GM19025 (cell line): ENCODE measurements at regions not wholly inside any gene's neighbourhood (a gene's known extent, or its start where the extent isn't known, plus 50 kb on each side); places are given as distances from the start of the nearest gene placed in this dataset.

Source experiments
- ATAC-seq: cut with Tn5 transposase; IDR thresholded peaks from one replicate; pipeline ENCODE4 v1.9.1; 2021; ENCODE audit warnings: mild to moderate bottlenecking, low read depth, moderate library complexity; ENCODE audit not compliant: unreplicated experiment

DNA sequence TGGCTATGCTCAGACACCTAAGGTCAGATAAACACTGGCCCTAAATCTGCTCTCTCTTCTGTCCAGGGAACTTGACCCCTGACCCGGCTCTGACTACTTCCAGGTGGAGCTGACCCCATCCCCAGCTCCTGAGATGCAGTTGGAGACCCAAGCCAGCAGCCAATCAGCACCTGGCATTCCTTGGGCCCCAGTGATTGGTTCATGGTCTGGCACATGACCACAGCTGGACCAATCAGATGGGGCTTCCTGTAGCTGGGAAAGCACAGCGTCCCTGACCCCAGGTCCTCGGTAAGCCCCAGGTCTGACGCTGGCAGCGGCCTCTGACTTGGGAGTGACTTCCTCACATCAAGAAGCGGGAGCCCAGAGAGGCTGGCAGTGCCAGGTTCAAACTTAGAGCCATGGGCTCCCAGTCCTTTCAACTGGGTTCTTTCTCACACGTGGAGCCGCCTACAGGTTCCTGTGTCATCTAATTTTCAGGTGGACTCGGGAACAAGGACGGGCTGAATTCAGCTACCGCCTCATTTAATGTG, 915.4 kb upstream of the TMEM132C start:
- ATAC-seq: no peak

DNA sequence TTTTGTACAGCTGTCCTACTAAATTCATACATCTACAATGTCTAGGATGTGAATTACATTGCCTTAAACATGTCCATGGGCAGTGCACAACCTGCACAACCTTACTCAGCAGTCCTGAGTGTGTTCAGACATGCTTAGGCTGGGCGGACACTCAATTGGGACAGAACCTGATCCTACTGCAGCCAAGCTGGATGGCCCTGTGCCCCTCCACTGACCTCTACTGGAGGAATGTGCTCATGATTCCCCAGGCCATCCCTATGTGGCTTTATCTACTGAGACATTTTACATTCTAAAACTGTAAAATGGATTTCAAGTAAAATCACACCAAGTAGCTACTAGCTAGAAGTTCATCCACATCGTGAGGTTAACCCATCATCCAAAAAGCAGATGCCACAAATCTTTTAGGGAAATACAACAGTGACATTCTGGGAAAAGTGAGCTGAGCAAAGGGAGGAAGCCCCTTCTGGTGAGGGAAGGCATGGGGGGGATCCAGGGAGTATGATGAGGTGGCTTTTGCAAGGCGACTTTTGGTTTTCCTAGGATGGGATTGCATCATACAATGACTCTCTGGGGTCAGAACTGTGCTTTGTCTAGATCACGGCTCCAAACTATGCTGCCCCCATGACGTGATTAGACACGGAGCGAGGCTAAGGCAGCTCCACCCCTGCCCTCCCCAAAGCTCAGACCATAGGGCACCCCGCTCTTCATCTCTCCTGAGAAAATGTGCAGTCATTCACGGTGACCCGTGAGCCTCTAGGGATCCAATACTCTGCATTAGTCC, 911.7 kb upstream of the TMEM132C start:
- no peak for ATAC-seq

DNA sequence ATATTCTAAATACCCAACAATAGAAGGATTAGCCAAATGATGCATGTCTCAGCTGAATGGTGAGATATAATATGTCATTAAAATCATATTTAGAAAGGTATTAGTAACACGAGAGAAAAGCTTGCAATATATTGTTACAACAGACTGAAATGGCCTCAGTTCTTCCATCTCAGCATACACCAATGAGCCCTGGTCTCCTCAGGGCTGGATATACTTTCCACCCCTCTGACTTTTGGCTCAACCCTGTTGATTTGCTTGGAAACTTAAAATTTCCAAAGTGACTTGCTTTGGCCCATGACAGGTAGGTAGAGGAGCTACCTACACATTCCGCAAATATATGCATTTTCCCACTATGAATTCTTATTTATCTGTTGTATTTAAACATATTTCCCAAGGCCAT, 908.1 kb upstream of the TMEM132C start:
- no peak for ATAC-seq

DNA sequence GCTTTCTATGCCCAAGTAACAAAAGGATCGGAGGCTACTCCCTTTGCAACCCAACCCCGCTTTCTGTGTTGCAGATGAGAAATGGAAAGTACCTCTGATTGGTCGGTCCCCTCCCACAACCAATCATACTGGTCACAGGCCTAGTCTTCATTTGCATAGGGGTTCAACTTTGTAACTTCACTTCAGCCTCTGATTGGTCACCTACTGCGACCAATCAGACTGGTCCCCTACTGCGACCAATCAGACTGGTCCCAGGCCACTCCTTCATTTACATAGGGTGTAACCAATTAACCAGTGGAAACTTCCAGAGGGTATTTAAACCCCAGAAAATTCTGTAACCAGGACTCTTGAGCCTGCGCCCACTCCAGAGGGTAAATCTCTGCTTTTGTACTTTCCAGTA, 906.4 kb upstream of the TMEM132C start:
- no peak for ATAC-seq

DNA sequence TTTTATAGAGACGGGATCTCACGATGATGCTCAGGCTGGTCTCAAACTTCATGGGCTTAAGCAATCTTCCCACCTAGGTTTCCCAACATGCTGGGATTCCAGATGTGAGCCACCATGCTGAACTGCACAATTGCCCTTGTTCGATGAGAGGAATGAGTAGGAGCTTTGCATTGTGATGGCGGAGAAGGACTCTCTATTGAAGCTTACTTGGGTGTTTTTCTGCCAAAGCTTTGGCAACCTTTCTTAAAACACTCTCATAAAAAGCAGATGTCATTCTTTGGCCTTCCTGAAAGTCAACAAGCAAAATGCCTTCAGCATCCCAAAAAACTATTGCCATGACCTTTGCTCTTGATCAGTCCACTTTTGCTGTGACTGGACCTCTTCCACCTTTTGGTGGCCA, 904.8 kb upstream of the TMEM132C start:
- ATAC-seq: no peak

DNA sequence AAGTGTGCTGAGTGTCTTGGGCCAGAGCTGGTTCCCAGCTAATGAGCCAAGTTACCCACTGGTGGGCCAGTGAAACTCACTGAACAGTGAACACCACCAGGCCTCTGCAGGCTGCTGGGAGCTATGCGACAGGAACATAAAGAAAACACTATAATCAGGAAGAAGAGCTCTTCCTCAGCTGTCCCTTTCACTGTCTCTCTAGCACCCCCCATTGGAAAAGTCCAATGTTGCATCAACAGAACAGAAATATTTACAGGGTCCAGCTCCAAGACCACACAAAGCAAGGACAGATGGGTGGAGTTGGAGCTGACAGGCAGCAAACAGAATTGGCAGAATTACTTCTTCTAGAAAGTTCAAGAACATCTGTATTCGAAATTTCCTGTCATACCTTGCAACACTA, 903.6 kb upstream of the TMEM132C start:
- ATAC-seq: no peak

DNA sequence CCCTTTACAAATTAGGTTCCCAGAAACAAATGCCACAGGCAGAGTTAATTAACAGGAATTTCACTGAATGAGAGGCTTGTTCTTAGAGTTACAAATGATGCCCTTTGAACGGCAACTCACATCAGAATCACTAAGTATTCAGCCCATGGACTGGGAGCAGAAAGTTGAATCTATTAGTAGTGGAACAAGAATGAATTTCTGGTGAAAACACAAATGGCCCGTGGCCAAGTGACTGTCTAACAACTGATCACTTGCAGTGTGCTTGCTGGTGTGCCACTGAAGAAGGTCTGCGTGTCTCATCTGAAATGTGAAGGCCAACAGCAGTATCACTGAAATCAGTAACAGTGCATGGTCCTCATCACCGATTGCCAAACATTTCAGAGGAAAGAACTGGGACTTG, 893.4 kb upstream of the TMEM132C start:
- no peak for ATAC-seq

DNA sequence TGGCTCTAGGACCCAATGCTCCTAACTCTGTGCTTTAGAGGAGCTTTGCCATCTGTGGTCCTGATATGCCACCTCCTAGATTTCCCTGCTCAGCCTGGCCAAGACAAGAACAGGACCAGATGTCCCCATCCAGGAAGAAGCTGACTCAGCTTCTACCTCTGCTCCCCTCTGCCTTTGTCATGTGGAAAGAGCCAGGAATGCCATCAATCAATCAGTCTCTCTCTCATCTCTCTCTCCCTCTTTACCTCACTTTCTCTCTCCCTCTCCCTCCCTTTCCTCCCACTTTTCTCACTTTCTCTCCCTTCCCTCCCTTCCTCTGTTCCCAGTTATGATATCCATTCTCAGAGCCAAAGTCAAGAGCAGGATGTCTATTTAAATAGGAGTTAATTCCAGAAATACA, 892.5 kb upstream of the TMEM132C start:
- ATAC-seq: no peak

DNA sequence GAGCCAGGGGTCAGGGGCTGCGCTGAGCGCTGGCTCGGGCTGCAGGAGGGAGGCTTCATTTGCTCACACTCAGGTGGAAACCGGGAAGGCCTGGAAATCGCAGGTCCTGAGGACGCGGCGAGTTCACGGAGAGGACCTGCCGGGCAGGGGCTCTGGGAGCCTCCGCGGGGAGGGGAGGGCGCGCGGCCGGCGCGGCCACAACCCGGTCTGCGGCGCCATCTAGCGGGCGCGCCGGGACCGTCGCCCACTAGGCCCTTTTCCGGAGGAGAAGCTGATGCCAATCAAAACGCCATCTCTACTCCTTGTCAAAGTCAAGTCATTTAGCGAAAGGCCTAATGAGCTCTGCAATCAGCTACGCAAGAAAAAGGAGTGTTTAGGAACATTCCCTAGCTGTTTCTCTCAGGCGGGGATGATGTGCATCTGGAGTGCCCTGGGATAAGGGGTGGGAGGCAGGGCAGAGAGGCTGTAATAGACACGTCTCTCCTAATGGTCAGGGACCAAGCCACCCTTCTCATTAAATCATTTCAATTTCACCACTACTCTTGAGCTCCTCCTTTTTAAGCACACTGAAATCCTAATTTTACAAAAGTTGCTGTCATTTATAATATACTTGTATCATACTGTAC, 885.8 kb upstream of the TMEM132C start:
- ATAC-seq: no peak

DNA sequence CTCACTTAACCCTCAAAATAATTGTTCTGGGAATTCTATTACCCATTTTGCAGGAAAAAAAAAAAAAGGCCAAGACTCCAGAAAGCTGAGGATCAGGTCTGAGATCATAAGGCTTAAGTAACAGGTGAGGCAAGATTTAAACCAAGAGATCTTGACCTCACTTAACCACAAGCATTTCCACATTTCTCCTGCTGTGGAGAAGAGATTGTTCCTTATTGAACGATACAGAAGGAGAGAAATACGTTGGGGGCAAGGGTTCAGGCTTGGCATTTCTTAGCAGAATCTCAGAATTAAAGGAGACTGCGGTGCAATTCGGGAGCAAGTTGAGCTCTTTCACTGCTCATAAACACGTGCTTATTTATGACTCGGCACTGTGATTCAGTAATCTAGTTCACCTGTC, 885.3 kb upstream of the TMEM132C start:
- no peak for ATAC-seq

DNA sequence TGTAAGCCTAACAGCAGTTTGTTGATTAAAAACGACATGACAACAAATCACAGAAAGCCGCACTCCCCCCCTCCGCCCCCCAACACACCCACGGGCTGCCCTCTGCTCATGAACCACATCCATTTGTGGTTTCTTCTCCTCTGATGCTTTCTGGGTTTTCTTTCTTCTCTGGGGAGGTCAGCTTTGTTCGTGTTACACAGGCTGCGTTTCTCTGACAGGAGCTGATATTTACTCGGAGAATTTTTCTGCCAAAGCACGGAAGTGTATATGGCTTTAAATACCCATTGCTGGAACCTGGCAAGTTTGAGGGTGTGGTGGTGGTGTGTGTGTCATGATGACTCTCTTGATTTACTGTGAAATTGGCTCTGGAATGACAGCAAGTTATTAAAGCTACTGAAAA, 883.7 kb upstream of the TMEM132C start:
- ATAC-seq: no peak

DNA sequence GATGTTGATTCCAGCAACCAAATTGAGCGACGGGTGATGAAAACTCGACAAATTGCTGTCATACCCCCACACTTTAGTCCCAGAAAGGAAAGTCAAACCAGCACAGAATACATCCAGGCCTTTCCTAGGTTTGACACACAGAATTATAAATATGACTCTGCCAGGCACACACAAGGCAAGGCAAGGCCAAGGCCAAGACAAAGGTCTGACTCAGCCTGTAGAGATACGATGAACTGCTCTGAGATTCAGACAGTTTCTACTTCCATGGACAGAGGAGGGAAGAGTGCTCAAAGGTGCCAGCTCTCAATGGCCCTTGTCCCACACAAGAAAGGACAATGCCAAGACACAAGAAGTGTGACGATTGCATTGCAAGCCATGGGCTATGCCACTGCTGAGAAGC, 880.2 kb upstream of the TMEM132C start:
- ATAC-seq: no peak

DNA sequence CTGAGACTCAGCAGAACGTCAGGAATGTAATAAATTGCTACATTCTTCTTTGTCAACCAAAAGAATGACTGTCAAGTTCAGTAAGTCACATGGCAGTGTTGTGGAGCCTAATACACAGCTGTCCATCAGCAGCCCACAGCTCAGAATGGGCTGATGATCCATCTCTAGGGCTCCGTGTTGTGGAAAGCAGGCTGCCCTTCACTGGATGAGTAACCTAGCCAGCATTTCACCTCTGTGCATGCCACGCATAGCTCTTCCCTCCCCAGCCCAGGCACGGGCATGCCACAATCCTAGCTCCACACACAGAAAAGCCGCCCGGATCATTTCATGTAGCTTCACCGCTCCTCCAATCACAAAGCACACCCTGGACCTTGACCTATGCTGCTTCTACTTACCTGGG, 878.0 kb upstream of the TMEM132C start:
- ATAC-seq: no peak

DNA sequence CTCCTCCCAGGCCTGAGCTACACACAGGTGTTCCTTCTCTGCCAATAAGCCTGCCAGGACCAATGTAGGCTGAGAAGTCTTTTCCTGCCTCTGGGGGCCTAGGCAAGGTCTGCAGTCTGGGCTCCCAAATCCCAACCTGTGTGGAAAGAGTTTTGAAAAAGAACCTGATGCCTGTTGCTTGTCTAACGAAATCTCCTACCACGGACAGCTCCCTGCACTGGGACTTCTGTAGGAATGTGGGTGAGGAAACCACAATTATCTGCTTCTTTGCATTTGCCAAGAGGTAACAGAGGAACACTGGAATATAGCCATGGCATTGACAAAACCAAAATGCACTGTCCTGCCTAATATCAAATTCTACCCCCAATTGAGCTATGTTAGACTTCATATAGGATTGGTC, 877.0 kb upstream of the TMEM132C start:
- no peak for ATAC-seq

DNA sequence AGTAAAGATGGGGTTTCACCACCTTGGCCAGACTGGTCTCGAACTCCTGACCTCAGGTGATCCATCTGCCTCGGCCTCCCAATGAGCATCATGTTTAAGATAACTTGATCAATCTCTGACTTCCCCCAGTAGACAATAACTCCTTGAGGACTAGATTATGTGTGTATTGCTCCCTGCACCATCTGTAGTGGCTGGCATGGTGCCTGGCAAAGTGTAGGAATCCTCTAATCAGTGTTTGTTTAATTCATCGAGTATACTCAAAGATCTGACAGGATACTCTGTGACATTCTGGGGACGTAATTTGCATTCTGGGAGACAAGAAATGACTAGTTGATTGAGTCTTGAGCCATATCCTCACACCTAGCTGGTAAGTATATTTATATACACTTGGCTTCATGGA, 873.5 kb upstream of the TMEM132C start:
- ATAC-seq: no peak

DNA sequence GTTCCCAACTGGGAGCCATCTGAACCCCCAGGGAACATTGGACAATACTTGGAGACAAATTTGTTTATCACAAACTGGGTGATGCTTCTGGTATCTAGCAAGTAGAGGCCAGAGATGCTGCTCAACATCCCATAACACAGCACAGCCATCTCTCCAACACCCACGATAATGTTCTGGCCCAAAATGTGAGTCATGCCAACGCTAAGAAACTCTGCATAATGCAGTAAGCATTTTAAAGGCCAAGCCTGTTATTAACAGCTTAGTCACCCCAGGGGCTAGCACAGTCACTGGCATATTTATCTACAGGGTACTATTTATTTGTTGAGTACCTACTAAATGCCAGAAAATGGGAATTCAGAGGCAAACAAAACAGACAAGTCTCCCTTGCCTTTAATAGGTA, 873.1 kb upstream of the TMEM132C start:
- ATAC-seq: no peak

DNA sequence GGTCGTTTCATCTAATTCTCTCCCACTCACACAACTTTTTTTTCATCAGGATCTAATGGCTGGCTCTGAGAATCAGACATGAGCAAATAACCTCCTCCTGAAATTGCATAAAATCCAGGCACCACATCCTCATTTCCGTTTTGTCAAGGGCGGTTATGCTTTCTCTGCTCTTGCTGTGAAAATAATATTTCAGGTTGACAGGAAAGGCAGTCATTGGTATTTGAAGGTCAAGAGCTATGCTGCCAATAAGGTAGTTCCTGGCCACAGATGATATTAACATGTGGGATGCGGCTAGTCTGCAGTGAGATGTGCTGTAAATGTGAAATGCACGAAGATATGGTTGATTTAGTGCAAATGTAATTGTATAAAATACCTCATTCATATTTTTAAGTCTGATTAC, 870.2 kb upstream of the TMEM132C start:
- no peak for ATAC-seq

DNA sequence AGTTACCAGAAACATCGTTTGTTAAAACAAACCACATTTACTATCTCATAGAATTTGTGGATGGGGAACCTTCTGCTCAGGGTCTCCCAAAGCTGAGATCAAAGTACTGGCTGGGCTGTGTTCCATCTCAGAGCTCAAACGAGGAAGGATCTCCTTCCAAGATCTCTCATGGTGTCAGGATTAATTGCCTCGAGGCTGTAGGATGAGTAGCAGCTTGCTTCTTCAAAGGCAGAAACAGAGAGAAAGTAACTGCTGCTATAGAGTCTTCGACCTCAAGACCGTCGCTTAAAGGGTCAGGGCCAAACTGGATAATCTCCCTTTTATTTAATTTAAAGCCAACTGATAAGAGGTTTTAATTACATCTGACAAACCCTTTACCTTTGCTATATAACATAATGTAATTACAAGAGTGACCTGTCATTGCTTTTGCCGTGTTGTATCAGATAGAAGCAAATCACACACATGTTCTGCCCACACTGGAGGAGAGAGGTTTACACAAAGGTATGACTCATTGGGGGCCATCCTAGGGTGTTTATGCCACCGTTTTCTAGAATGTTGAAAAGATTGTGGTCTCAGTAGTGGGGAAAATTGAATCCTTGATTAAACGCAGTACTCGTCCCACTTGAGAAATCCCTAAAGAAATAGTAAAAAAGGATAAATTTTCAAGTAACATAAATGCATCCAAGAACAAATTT, 868.8 kb upstream of the TMEM132C start:
- no peak for ATAC-seq

DNA sequence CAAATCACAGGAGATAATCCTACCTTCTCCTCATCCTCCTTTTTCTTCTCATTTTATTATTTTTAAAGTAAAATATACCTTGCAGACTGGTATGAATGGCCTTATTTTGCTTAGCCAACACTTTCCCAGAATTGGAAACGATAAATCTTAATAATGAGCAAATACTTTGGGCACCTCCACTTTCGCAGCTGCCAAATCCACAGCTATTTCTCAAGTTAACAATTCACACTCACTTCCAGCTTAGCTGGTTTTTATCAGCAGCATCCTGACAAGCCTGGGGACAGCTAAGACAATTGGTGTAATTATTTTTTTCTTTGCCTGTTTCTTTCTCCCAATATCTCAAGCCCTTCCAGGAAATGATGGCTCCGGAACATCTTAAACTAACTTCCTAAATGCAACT, 867.5 kb upstream of the TMEM132C start:
- ATAC-seq: no peak

DNA sequence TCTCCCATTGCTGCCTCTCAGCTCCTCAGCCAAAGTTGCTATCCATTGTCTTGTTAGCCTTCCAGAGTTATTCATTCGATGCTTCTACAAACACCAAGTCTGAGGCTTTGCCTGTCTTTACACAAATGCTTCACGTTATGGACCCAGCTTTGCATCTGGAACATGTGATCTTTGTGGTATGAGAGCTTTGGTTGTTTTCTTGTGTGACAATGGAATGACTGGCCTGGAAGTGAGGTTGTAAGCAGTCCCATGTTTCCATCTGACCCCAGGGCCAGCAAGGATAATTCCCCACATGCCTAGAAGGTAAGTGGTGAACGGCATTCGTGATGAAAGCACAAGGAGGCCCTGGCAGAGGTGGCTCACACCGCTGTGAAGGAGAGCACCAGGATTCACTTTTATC, 866.7 kb upstream of the TMEM132C start:
- no peak for ATAC-seq

DNA sequence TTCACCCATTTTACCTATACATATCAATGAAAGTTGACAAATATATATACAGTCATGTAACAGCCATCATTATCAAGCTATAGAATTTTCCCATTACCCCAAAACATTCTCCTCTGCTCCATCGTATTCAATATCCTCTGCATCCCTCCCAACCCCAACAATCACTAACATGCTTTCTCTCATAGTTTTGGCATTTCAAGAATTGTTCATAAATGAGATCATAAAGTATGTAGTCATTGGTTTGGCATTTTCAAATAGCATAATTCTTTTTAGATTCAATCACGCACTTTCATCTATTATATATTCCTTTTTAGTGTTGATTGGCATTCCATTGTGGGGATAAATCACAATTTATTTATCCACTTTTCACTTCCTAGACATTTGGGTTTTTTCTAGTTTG, 866.0 kb upstream of the TMEM132C start:
- no peak for ATAC-seq

DNA sequence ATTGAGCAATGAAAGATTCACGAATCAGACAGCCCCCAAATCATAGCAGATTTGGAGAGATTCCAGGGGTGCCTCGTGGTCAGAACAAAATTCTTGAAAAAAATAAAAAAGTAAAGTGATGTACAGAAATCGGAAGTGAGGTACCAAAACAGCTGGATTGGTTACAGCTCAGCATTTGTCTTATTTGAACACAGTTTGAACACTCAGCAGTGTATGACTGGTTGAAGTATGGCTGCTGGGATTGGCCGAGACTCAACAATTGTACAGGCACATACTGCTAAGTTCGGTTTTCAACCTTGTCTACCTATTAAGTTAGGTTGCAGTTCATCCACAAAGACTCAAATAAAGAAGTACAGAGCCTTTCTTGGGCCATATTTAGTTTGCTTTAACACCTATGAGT, 865.4 kb upstream of the TMEM132C start:
- ATAC-seq: no peak
